RCC 7860 (cell line): ENCODE measurements at regions not wholly inside any gene's neighbourhood (a gene's known extent, or its start where the extent isn't known, plus 50 kb on each side); places are given as distances from the start of the nearest gene placed in this dataset.
"Not testable (repeated sequence)": the region's sequence is repeated elsewhere in the genome, so short reads cannot be mapped to it uniquely, and the experiment has no call there.

Source experiments
- DNase-seq: peaks from one replicate; pipeline ENCODE4 v3.0.0-alpha.2; 2015; ENCODE audit warnings: low spot score
- FAIRE-seq: peaks from 2 replicates; lab custom pipeline; 2012; peaks lifted over from hg19 to GRCh38; lab: Jason Lieb, UNC

DNA sequence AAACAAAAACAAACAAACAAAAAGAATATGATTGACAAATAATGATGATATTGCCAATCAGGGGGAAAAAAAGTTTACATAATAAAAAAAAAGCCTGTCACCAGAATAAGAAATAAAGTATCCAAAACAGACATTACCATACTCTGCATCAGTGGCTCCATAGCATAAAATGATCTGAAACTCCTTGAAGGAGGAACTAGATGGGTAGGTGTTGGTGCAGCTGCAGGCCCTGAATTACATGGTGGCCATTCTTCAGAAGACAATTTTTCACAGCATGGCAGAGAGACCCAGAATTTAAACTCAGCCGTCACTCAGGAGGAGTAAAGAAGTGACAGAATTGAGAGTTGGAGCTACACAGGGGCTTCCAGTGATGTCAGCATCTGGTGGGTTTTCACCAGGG is 60.2 kb downstream of the GLUL start:
- DNase-seq (no peak), FAIRE-seq (no peak)

GRCh38 chr1:182330303-182330702 is 61.3 kb downstream of the GLUL start:
- DNase-seq, result no peak

DNA sequence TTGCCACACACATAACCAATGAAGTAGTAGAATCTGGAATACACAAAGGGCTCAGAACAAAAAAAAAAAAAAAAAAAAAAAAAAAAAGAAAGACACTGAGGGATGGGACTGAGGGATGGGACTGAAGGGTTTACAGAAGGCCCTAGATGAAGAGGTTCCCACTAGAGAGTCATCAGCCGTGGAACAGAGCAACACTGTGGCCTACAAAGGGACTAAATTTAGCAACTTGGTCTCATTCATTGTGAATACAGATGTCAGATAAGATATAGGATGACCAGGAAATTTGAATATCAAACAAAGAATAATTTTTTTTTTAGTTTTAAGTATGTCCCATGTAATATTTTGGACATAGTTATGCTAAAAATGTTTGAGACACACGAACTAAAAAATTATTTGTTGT is 62.1 kb downstream of the GLUL start:
- FAIRE-seq, result no peak
- no peak for DNase-seq

More at GRCh38 chr1:182330303-182330702, 61.3 kb downstream of the GLUL start:
- FAIRE-seq, result no peak

DNA sequence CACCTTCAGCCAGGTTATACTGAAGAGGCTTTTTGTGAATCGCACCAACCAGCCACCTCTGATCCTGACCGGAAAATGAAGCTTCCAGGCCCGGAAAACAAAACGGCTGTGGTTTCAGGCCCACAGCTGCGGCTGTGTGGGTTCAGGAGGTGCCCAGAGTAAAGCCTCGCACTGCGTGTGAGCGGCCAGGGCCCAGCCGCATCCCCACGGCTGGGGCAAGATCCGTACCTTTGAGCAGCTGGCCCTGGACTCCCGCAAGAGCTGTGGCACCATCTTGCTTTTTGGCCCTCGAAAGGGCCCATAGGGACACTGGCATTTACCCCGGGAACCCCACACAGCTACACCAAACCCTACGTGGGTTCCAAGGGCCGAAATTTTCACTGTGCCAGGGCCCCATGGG is 63.0 kb downstream of the GLUL start:
- FAIRE-seq, result no peak

DNA sequence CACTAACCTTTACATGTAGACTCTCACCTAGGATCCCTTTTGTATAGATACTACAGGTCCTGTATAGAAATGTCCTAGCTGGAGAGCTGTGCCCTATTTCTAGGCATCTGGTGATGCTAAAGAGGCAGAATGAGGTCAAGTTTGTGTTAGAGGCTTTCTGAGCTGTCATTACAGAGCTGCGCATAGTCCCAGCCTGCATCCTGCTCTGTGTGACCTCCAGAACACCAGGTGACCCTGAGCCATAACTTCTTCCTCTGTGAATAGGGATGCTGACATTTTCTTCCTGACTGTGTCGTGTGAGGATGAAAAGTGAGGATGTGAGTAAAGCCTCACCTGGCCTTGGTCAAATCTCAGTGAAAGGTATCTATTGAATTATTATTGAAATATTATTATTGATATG is 66.3 kb downstream of the GLUL start:
- FAIRE-seq (no peak), DNase-seq (no peak)

More for the DNA sequence above, 63.0 kb downstream of the GLUL start:
- no peak for DNase-seq

DNA sequence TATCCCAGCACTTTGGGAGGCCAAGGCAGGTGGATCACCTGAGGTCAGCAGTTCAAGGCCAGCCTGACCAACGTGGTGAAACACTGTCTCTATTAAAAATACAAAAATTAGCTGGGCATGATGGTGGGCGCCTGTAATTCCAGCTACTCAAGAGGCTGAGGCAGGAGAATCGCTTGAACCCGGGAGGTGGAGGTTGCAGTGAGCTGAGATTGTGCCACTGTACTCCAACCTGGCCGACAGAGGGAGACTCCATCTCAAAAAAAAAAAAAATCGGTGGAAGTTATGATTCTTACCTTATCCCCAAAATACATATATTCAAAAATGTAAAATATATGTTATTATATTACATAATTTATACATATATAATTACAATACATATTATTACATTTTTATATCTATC is 70.1 kb downstream of the GLUL start:
- not testable (repeated sequence) for DNase-seq

DNA sequence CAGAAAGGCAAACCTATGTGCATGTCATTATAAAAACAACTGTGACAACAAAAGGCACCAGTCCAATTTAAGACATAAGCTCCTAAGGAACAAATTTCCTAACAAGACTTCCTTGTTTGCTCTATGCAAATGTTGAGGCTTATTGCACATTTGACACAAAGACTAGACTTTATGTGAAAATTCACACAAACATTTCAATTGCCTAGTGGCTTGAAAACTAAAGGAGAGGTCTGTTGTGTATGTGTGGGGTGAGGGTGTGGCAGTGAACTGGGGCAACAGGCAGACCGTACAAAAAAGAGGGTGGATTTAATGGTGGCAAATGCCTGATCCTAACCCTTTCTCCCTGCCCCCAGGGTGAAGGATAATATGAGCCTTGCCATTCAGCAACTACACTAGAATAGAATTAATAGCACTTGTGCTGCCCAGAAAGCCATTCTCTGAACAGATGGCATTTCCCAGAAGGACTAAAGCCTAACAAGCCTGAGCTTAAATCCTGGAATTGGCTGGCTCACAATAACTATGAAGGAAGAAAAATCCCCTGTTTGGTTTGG is 73.9 kb downstream of the GLUL start:
- FAIRE-seq, result no peak
- no peak for DNase-seq

More for the DNA sequence above, 70.1 kb downstream of the GLUL start:
- not testable (repeated sequence) for FAIRE-seq

- FAIRE-seq, DNase-seq: not testable (repeated sequence)
Observed at GRCh38 chr1:182316454-182316853, 75.1 kb downstream of the GLUL start.

DNA sequence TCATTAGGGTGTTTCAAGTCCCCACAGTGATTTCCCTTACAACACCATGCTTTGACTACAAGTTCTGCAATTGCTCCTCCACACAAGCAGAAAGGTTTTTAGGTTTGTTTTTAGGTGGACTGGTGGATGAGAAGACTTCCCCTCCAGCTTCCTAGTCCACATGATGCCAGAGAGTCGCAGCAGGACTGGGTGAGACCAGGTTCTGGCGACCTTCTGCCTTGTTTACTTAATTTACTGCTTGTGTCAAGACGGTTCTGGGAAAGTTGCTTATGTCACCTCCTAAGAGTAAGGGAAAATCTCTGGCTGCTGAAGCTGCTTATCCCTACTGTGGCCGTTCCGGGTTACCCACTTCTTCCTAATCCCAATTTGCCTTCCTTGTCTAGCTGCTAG is 76.4 kb downstream of the GLUL start:
- FAIRE-seq (no peak), DNase-seq (no peak)

GRCh38 chr1:182309631-182310351 is 81.8 kb downstream of the GLUL start:
- DNase-seq, result no peak
- FAIRE-seq, result no peak

DNA sequence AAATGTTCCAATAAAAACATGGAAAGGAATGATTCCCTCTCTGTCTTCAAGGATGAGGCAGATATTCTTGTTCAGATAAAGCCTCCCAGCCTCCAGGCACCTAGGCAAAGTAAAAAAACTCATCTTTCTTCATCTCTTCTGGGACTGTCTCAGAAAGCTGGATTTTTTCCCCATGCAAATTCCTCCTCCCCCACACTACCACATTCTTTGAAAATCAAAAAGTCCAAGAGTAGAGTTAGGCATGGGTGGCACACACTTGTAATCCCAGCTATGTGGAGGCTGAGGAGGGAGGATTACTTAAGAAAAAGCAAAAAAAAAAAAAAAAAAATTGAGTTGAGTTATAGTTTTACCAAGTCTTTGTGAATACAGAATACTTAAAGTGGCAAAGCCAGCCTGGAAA is 82.8 kb downstream of the GLUL start:
- DNase-seq, result no peak
- FAIRE-seq, result no peak

- FAIRE-seq, DNase-seq: not testable (repeated sequence)
Observed at GRCh38 chr1:182307486-182307885, 84.1 kb downstream of the GLUL start.

- DNase-seq (no peak), FAIRE-seq (no peak)
Observed at GRCh38 chr1:182305861-182306260, 85.7 kb downstream of the GLUL start.

- FAIRE-seq (no peak), DNase-seq (no peak)
Observed at GRCh38 chr1:182304627-182305026, 87.0 kb downstream of the GLUL start.

DNA sequence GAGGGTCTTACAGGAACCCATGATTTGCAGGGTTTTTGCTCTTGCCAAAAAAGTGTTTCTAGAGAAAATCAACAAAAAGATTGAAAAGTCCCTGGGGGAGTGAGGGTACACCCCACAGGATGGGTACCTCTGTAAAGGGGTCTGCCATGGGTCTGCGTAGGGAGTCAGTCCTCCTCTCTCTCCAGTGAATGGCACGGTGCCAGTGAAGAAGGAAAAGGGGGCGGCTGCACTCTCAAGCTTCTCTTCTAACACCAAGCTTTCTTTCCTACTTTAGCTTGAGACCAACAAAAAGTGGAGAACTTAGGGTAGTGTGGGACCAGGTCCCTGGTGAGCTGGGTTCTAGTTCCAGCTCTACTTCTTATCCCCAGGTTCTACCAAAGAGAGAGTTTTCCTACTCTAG is 87.4 kb downstream of the GLUL start:
- no peak for FAIRE-seq
- no peak for DNase-seq

- FAIRE-seq (no peak), DNase-seq (no peak)
Observed at GRCh38 chr1:182303778-182304177, 87.8 kb downstream of the GLUL start.

DNA sequence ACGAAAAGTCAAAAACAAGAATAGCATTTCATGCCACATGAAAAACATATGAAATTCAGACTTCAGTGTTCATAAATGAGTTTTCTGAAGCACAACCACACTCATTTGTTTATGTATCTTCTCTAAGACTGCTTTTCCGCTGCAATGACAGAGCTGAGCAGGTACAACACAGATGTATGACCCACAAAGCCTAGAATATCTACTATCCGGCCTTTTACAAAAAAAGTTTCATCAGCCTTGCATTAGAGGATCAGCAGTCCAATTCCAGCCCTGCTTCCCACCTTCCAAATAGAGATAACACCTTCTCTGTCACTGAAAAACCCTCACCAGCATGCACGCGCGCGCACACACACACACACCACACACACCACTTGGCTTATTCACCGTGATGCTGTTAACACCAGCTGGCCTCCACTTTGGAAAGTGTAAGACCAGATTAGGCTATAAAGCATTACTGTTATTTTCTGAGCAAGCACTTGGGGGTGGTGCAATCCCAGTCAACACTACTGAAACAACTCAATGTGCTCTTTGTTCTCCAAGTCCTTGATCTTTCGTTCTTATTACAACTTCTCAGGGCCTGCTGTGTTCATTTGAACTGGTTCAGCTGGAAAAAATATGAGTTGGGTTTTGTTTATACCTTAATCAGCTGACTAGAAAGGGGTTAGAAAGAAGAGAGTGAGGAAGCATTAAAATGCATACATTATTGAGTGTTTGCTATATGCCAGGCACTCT is 90.0 kb downstream of the GLUL start:
- DNase-seq (no peak), FAIRE-seq (no peak)

DNA sequence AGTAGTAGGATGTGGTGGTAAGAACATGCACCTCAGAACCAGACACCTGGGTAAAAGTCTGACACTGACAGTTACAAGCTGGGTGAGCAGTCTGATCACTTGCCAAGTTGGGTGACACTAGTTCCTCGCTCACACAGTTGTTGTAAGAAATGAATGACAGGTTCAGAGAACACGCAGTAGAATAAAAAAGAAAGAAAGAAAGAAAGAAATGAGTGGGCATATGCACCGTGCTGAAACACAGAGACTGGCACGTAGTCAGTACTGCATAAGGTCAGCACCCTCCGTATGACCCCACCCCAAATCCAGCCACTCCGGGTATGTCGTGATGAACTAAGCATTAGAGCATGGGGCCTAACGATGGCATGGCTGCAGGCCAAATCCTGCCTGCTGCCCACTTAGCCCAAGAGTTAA is 90.6 kb downstream of the GLUL start:
- FAIRE-seq (no peak), DNase-seq (no peak)

- DNase-seq, result no peak
Observed at GRCh38 chr1:182299728-182300616, 91.6 kb downstream of the GLUL start.

DNA sequence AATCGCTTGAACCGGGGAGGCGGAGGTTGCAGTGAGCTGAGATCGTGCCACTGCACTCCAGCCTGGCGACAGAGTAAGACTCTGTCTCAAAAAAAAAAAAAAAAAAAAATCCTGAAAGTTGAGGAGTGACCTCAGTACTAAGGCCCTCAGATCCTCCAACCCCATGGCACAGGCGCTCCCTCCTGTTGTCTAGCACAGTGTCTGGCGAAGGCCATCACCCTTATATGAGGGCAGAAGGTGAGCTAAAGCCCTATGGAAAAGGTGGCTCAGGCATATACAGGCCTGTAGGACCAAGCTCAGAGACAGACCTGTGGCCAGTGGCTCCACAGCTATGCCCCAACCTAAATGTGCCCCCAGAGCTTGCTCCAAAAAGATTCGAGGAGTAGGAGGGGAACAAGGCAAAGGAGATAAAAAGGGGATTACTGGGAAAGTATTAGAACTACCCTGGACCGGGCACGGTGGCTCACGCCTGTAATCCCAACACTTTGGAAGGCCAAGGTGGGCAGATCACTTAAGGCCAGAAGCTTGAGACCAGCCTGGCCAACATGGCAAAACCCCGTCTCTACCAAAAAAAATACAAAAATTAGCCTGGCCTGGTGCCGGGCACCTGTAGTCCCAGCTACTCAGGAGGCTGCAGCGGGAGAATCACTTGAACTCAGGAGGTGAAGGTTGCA is 92.4 kb downstream of the GLUL start:
- not testable (repeated sequence) for FAIRE-seq, DNase-seq

More at GRCh38 chr1:182299728-182300616, 91.6 kb downstream of the GLUL start:
- no peak for FAIRE-seq
